ENCODE measurements at regions not wholly inside any gene's neighbourhood (a gene's known extent, or its start where the extent isn't known, plus 50 kb on each side); places are given as distances from the start of the nearest gene placed in this dataset.

DNA sequence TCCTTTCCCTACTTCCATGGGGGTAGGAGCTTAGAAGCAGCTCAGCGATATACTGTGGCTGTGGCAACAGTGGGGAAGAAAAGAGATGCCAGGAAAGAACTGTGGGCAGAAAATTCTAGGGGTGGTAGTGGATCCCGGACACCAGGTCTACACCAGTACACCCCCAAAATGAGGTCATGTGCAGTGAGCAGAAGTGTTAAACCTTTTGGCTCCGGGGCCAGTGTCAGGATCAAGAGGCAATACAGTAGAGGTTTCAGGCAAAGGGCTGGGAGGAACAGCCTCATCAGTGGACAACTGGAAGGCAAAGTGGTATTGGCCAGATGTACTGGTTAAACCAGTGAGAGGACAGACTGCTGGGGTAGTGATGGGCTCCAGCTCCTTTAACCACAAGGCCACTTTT is 163.1 kb upstream of the CCL2 start:
- no peaks in the 10 kb centered on the region for H3K4me1 Mint-ChIP-seq
- no peak overlapping the region for H3K4me3 Mint-ChIP-seq
- peaks cover 20 to 38% (median 24%) of the 10 kb centered on the region in 3 donors for H3K27me3 Mint-ChIP-seq
- ATAC-seq (ENCODE audit: low read depth in 2 of 2) (no peak), DNase-seq (no peak)
- peaks cover 0 to 7% (median 0%) of the 10 kb centered on the region in 7 donors for H3K9me3 Mint-ChIP-seq
- peak overlapping the region in 1 of 6 donors; percentile 87 for H3K27ac Mint-ChIP-seq
- H3K36me3 Mint-ChIP-seq, result no peaks in the 10 kb centered on the region

DNA sequence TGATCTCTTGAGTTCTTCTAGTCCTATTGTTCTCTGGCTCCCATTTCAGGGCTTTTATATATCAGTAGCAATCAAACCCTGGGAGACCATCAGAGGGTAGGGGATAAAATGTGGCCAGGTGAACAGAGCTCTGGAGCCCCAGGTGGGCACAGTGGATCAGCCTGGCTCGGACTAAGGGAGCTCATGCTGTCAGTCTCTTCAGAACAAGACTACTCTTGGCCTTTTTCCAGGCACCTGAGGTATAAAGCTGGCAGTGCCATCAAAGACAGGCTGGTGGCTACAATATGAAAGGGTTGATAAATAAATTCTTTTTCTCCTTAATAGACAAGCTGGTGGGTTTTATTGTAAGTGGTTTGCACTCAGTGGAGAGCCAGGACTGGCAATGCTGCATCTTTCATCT is 160.0 kb upstream of the CCL2 start:
- Mint-ChIP-seq H3K27me3 (peaks cover 13 to 35% (median 29%) of the 10 kb centered on the region in 3 donors), H3K4me1 (no peaks in the 10 kb centered on the region), H3K4me3 (no peak overlapping the region), H3K36me3 (no peaks in the 10 kb centered on the region), H3K27ac (no peak overlapping the region), H3K9me3 (peaks cover 0 to 12% (median 0%) of the 10 kb centered on the region in 7 donors)
- ATAC-seq (ENCODE audit: low read depth in 2 of 2), result no peak
- no peak for DNase-seq

DNA sequence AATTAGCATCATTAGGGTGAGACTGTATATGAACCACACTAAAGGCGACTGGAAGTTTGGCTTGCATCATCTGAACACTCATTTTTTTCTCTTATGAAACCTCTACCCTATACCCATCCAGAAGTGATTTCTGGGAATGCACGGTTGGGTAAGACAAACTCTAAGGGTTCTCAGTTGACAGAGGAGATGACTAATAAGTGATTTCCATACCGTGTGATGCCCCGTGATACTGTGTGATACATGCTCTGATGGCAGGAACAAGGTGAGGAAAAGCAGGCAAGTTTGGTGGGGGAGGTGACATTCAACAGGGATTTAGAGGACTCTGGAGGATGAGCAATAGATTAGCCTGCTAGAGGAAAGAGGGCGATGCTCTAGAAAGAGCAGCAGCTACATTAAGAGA is 156.4 kb upstream of the CCL2 start:
- no peaks in the 10 kb centered on the region for H3K4me1 Mint-ChIP-seq
- no peaks in the 10 kb centered on the region for H3K36me3 Mint-ChIP-seq
- H3K4me3 Mint-ChIP-seq, result no peak overlapping the region
- peaks cover 12 to 19% (median 12%) of the 10 kb centered on the region in 3 donors for H3K27me3 Mint-ChIP-seq
- no peak for ATAC-seq (ENCODE audit: low read depth in 2 of 2)
- DNase-seq, result no peak
- H3K27ac Mint-ChIP-seq, result no peak overlapping the region
- peaks cover 0 to 12% (median 0%) of the 10 kb centered on the region in 7 donors for H3K9me3 Mint-ChIP-seq

DNA sequence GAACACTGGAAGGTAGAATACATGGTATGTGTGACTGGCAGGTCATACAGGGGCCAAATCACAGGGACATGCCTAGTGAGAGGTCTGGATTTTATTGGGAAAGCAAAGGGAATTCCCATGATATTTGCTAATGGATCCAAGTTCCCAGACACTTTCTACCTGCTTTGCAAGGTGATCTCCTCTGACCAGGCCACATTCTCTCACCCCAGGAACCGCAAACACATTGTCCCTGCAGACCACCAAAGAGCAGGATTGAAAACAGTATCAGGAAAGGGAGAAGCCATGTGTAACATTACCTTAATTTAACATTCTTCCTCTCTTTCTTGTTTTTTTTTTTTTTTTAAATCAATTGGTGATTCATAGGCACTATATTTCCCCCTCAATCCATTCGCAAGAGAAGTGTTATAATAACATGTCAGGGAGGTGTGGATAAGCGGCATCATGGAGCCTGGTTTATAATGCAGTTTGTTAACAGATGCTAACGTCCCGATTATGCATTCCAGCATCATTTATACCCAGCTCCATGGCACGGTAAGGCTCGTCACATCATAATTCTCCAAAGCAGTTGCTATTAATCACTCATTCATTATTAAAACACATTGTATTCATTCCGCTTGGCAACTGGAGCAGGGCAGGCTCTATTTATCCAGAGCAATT is 155.1 kb upstream of the CCL2 start:
- Mint-ChIP-seq H3K36me3 (no peaks in the 10 kb centered on the region), H3K27ac (no peak overlapping the region), H3K4me1 (no peaks in the 10 kb centered on the region), H3K27me3 (peaks cover 9 to 19% (median 12%) of the 10 kb centered on the region in 3 donors), H3K9me3 (peaks cover 0 to 12% (median 0%) of the 10 kb centered on the region in 7 donors), H3K4me3 (no peak overlapping the region)
- DNase-seq, result no peak
- ATAC-seq (ENCODE audit: low read depth in 2 of 2), result no peak

DNA sequence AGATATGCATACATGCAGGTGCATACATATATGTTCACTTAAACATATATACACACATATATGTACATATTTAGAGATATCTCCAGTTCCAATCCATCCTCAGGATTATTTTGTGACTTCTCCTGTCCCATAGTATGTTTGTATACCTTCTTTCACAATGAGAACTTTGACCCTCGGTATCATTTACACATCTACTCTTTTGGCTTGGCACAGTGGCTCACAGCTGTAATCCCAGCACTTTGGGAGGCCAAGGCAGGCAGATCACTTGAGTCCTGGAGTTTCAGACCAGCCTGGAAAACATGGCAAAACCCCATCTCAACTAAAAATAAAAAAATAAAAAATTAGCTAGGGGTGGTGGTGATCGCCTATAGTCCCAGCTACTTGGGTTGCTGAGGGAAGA is 148.1 kb upstream of the CCL2 start:
- DNase-seq, result no peak
- Mint-ChIP-seq H3K27me3 (peaks cover 17 to 39% (median 21%) of the 10 kb centered on the region in 3 donors), H3K27ac (no peak overlapping the region), H3K9me3 (no peaks in the 10 kb centered on the region), H3K4me3 (no peak overlapping the region), H3K4me1 (no peaks in the 10 kb centered on the region), H3K36me3 (no peaks in the 10 kb centered on the region)
- no peak for ATAC-seq (ENCODE audit: low read depth in 2 of 2)

DNA sequence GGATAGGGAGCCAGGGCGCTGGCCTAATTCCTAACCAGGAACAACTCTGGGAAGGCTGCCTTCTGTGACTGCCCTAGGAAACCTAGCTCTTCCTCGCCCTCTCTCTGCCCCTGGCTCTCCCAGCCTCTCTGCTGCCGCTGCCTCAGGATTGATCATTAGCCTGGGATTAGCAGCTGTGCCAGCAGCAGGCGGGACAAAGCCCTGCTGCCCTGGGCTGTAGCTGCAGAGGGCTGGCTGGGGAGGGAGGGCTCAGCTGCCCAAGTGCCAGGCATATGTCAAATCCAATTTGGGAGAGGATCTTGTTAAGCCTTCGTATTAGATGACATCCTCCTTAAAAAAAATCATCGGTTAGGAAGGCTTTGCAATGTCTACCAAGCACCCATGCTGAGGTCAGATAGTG is 144.8 kb upstream of the CCL2 start:
- Mint-ChIP-seq H3K36me3 (no peaks in the 10 kb centered on the region), H3K27ac (no peak overlapping the region), H3K4me1 (no peaks in the 10 kb centered on the region), H3K9me3 (no peaks in the 10 kb centered on the region), H3K4me3 (no peak overlapping the region), H3K27me3 (peaks cover 21 to 58% (median 22%) of the 10 kb centered on the region in 3 donors)
- no peak for DNase-seq
- ATAC-seq (ENCODE audit: low read depth in 2 of 2), result no peak

DNA sequence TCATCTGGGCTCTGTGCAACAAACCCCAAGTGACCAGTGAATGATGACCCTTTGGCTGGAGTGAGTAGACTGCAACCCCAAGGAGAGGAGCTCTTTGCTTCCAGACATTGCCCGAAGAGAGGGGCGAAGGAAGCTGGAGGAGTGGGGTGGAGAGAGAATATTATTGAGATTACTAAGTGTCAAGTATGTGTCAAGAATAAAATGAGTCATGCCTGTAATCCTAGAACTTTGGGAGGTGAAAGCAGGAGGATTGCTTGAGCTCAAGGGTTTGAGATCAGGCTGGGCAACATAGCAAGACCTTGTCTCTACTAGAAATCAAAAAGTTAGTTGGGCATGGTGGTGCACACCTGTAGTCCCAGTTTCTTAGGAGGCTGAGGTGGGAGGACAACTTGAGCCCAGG is 142.0 kb upstream of the CCL2 start:
- Mint-ChIP-seq H3K4me3 (no peak overlapping the region), H3K27me3 (peaks cover 10 to 39% (median 26%) of the 10 kb centered on the region in 3 donors), H3K9me3 (no peaks in the 10 kb centered on the region), H3K36me3 (no peaks in the 10 kb centered on the region), H3K4me1 (no peaks in the 10 kb centered on the region), H3K27ac (no peak overlapping the region)
- ATAC-seq (ENCODE audit: low read depth in 2 of 2) (no peak), DNase-seq (no peak)

DNA sequence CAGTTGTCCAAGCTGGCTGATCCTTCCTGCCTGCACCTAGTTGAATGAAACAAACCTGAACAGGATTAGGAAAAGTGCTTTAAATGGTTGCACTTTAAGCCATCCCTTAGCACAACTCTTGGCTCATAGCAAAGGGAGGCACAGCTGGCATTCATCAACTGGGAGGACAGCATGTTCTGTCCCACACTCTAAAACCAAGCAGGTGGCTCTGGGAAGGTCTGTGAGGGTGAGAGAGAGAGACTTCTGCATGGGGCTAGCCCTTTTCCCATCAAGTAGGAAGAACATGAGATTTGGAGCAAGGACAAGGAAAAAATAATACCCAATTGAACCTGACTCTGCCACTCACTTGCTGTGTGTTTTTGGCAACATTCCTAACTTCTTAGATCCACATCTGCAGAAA is 140.9 kb upstream of the CCL2 start:
- no peak overlapping the region for H3K4me3 Mint-ChIP-seq
- no peak for ATAC-seq (ENCODE audit: low read depth in 2 of 2)
- no peaks in the 10 kb centered on the region for H3K36me3 Mint-ChIP-seq
- H3K27ac Mint-ChIP-seq, result no peak overlapping the region
- DNase-seq, result no peak
- no peaks in the 10 kb centered on the region for H3K4me1 Mint-ChIP-seq
- H3K27me3 Mint-ChIP-seq, result peaks cover 9 to 36% (median 28%) of the 10 kb centered on the region in 3 donors
- no peaks in the 10 kb centered on the region for H3K9me3 Mint-ChIP-seq

DNA sequence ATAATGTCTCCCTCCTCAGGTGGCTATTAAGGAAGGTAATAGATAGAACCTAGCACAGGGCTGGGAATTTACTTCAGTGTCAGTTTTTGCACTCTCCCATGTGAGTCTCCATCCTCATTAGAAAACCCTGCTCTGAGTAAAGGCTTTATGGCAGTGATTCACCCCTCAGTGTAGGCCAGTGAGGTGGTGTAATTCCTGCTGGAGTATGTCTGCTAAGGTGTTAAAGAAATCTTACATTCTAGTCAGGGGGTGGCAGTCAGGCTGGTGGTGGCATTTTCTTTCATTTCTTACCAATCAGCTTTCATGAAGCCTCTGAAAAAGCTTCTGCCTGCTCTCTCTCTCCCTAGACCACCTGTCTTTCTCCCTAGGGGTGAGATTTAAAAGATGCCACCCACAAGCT is 138.8 kb upstream of the CCL2 start:
- no peak overlapping the region for H3K27ac Mint-ChIP-seq
- no peaks in the 10 kb centered on the region for H3K4me1 Mint-ChIP-seq
- no peak for DNase-seq
- H3K4me3 Mint-ChIP-seq, result no peak overlapping the region
- peaks cover 26 to 37% (median 30%) of the 10 kb centered on the region in 3 donors for H3K27me3 Mint-ChIP-seq
- peaks cover 0 to under 1% (median 0%) of the 10 kb centered on the region in 7 donors for H3K9me3 Mint-ChIP-seq
- H3K36me3 Mint-ChIP-seq, result no peaks in the 10 kb centered on the region
- no peak for ATAC-seq (ENCODE audit: low read depth in 2 of 2)

DNA sequence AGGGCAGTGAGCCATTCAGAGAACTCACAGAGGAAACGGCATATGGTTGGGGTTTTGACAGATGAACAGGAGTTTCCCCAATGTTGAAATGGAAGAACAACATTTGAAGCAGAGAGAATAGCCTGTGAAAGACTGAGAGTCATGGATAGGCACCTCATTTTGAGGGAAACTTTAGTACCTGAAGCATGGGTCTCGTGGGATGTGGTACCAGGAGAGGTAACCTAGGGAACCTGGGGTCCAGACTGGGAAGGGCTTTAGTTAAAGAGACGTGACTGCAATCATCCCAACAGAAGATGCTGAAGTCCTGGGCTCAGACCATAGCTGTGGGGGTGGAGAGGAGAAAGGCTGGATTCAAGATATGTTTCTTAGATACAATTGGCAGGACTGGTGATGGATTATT is 137.8 kb upstream of the CCL2 start:
- peaks cover 35 to 45% (median 35%) of the 10 kb centered on the region in 3 donors for H3K27me3 Mint-ChIP-seq
- H3K27ac Mint-ChIP-seq, result no peak overlapping the region
- ATAC-seq (ENCODE audit: low read depth in 2 of 2) (no peak), DNase-seq (no peak)
- no peaks in the 10 kb centered on the region for H3K36me3 Mint-ChIP-seq
- no peak overlapping the region for H3K4me3 Mint-ChIP-seq
- peaks cover 0 to 4% (median 0%) of the 10 kb centered on the region in 7 donors for H3K9me3 Mint-ChIP-seq
- H3K4me1 Mint-ChIP-seq, result no peaks in the 10 kb centered on the region

DNA sequence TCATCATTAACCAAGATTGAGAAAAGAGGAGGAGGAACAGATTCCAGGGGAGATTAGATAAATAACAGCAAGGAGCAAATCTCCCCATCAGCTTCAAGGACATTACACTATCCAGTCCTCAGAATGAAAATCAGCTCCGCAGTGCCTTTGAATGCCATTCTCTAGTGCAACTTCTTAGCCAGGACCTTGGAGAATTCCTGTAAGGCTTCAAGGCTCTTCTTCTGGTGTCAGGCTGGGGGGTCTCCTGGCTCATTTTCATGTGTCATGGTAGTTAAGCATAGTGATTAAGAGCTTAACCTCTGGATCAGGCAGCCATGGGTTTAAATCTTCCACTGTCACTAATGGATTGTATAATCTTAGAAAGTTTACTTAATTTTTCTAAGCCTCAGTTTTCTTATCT is 137.3 kb upstream of the CCL2 start:
- DNase-seq (no peak), ATAC-seq (ENCODE audit: low read depth in 2 of 2) (no peak)
- no peaks in the 10 kb centered on the region for H3K4me1 Mint-ChIP-seq
- H3K9me3 Mint-ChIP-seq, result peaks cover 0 to 4% (median 0%) of the 10 kb centered on the region in 7 donors
- no peak overlapping the region for H3K27ac Mint-ChIP-seq
- H3K27me3 Mint-ChIP-seq, result peaks cover 32 to 40% (median 40%) of the 10 kb centered on the region in 3 donors
- H3K36me3 Mint-ChIP-seq, result no peaks in the 10 kb centered on the region
- H3K4me3 Mint-ChIP-seq, result no peak overlapping the region

DNA sequence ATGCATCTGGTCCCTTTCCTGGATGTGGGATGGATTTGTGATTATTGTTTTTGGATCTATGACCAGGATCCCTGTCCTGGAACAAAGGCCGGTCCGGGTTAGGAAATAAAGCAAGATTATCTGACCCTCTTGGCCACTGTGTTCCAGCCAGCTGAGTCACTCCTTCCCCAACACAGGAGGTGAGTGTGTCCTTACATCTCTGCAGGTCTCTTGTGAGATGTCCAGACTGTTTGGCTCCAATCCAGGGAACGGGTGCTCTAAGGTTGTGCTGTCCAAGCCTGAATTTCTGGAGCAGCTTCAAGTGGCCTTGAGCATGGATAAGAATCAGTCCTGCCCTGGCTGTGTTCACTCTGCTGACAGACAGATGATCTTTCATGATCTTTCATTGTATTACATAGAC is 136.5 kb upstream of the CCL2 start:
- Mint-ChIP-seq H3K9me3 (peaks cover 0 to 4% (median 0%) of the 10 kb centered on the region in 7 donors), H3K27ac (no peak overlapping the region), H3K36me3 (no peaks in the 10 kb centered on the region), H3K27me3 (peaks cover 26 to 44% (median 34%) of the 10 kb centered on the region in 3 donors), H3K4me1 (no peaks in the 10 kb centered on the region), H3K4me3 (no peak overlapping the region)
- DNase-seq (no peak), ATAC-seq (ENCODE audit: low read depth in 2 of 2) (no peak)

DNA sequence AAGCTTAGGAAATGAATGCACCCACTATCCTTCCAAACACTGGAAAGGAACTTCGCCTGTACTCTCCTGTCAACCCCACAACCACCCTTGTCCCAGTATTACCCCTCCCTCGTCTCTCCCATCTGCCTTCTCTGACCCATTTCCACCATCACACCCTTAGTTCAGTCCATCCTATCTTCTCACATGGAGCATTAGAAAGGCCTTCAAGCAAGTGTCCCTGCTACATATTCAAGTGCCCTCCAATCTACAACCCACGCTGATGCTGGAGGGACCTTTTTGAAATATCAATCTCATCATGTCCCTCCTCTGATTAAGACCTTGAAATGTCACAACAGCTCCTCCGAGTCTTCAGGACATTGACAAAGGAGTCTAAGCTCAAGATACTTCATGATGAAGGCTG is 133.8 kb upstream of the CCL2 start:
- Mint-ChIP-seq H3K4me1 (no peaks in the 10 kb centered on the region), H3K36me3 (no peaks in the 10 kb centered on the region), H3K4me3 (no peak overlapping the region), H3K27me3 (peaks cover 32 to 48% (median 37%) of the 10 kb centered on the region in 3 donors), H3K9me3 (peaks cover 0 to 4% (median 0%) of the 10 kb centered on the region in 7 donors), H3K27ac (peak overlapping the region in 1 of 6 donors; percentile 57)
- ATAC-seq (ENCODE audit: low read depth in 2 of 2) (no peak), DNase-seq (no peak)

DNA sequence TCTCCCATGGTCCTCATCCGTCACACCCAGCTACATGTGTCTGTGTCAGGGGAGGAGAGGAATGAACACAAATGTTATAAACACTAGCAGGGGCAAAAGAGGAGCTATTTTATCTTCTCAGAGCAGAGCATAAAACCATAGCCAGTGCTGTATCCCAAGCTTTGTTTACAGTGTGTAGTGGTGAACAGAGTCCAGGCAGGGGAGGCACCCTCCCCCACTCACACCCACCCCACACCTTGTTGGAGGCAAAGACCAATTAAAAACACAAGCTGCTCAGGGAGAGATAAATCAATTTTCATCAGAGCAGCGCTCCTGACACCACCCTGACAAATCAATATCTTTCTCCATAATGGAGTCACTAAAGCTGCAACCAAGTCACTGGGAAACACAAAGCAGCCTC is 132.6 kb upstream of the CCL2 start:
- H3K36me3 Mint-ChIP-seq, result no peaks in the 10 kb centered on the region
- DNase-seq (no peak), ATAC-seq (ENCODE audit: low read depth in 2 of 2) (no peak)
- no peaks in the 10 kb centered on the region for H3K4me1 Mint-ChIP-seq
- peak overlapping the region in 1 of 6 donors; percentile 17 for H3K27ac Mint-ChIP-seq
- H3K27me3 Mint-ChIP-seq, result peaks cover 34 to 40% (median 37%) of the 10 kb centered on the region in 3 donors
- peaks cover 0 to 4% (median 0%) of the 10 kb centered on the region in 7 donors for H3K9me3 Mint-ChIP-seq
- no peak overlapping the region for H3K4me3 Mint-ChIP-seq
